ENCODE measurements at regions not wholly inside any gene's neighbourhood (a gene's known extent, or its start where the extent isn't known, plus 50 kb on each side); places are given as distances from the start of the nearest gene placed in this dataset.

DNA sequence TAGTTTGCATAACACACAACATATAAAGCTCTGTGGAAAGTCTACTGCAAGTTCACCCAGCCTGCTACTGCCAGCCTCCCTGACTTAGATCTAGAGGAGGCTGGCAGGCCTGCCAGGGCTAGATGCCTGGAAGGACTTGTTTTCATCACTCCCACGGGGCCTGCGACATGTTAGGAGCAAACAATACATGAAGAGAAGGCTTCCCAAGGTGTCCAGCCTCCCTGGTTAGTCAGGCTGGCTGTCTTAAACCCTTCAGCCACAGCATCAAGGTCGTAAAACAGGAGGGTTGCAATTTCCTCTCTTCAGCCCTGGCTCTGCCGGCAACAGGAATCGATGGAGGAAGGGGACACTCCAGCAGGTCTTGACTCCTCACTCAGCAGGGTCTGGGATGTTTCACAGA, 104.5 kb downstream of the NGF start:
- DNase-seq, result peak in 2 of 3 experiments; percentile 32 to 52

DNA sequence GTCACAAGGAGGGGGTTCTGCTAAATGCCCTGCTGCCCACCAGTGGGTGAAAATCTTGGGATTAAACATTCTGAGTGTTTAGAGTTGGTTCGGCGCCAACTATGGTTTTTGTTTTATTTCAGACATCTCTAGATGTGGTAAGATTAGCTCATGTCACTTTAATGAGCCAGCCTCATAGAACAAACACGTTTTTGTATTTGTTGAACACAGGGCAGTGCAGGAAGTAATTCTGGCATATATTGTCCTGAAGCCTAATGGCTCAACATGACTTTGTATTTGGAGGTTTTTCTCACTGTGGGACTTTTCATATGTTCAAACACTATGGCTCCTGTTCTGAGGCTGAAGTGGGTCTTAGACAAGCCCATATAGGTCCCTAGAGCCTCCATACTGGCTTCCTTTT, 107.8 kb downstream of the NGF start:
- peak in 1 of 3 experiments; percentile 15 for DNase-seq

DNA sequence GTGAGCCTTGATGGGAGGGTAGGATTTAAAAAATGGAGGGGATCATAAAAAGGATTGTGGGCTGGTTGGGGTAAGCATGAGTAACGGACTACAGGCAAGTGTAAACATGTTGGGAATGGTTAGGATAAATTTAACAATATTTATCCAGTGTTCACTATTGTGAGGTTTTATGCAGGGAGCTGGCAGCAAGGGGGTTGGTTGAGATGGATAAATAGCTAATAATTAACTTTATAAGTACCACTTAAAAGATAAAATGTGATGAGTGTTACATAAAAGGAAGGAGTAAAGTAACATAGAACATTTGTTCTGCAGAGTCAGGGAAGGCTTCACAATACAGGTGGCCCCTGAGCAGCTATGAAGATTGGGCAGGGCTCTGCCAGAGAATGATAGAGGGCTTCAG, 109.0 kb downstream of the NGF start:
- DNase-seq, result peak in 2 of 3 experiments; percentile 48 to 72

DNA sequence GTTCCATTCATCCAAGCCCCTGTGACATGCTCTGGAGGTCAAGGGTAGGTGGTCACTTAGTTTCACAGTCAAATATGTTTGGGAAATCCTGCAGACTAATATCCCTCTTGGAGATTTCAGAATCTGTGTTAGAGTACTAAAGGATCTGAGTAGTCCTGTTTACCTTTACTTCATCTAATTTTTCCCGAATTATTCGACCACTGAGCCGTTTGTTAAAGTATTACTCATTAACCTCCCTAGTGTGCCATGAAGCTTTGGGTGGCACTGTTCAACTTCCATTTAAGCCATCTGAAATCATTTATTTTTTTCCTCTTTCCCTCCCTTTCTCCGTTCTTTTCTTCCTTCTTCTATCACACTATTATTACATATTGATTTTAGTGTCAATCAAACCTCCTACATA, 109.9 kb downstream of the NGF start:
- DNase-seq, result no peak

DNA sequence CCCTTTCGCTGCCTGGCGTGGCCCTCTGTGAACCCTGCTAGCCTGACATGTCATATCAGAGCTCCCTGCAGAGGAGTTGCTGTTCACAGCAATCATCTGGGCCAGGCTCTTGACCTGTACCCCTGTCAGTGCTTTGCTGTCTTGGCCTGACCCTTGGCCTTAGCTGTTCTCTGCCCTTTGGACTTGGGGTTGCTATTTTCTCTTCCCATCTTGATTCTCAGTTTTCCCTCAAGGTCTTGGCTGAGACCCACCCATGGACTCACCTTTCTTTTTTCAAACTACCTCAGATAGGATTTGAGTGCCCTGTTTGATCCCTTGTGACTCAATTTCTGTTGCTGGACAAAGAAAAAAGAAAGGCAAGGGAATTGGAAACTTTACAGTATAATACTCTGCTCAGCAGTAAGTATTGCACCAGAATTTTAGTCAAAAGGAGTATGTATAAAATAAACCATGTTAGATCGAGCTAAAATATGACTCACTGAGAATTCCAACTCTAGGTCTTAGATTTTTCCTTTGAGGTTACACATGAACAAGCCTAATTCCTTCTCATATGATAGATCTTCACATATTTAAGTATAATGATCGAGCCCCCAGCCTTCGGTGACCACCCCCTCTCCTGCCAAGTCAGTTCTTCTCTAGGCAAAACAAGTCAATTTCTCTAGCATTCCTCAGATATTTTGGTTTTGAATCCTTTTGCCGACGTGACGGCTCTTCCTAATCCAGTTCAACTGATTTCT, 110.5 kb downstream of the NGF start:
- no peak for DNase-seq

DNA sequence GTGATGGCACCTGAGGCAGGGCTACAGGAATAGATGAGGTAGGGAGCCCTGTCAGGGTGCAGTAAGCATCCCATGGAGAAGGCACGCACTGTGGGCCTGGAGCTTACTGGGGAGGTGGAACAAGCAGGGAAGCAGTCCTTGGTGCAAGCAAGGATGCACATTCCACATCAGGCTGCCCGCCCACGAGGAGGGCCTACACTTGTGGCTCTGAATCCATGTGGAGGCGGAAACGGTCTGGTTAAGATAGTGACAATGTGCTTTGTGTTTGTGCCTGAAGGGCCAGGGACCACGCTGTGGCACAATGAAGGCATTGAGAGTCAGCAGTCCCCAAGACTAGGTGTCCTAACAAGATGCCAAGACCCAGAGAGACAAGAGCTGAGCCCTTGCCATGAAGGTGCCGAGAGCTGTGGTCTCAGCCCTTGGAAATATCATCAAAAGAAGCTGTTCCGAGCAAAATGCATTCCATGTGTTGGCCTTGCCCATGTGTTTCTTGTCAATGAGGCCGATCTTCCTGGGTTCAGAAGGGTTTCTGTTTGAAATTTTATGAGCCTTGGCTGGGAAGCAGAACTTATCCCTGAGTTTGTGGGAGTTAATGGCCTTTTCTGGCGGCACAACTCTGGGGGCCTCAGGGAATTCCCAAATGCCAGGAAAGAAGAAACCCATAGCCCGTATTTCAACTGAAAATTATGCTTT, 111.9 kb downstream of the NGF start:
- DNase-seq, result no peak

DNA sequence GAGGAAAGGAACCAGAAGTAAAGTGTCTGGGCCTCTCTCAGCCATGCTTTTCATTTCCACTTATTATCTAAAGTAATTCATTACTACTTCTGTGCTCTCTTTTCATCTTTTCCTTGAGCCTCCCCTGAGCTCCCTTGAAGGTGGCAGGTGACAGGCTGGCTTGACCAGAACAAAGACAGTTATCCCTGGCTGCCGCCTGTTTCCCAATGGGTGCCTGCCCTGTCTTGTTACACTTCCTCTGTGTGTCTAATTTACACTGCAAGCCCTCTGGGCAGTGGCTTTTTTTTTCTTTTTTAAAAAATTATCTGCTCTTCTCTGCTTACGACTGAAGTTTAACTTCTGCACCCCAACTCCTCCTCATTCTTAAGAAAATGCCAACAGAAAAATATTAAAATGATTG, 113.4 kb downstream of the NGF start:
- peak in 2 of 3 experiments; percentile 41 to 69 for DNase-seq

DNA sequence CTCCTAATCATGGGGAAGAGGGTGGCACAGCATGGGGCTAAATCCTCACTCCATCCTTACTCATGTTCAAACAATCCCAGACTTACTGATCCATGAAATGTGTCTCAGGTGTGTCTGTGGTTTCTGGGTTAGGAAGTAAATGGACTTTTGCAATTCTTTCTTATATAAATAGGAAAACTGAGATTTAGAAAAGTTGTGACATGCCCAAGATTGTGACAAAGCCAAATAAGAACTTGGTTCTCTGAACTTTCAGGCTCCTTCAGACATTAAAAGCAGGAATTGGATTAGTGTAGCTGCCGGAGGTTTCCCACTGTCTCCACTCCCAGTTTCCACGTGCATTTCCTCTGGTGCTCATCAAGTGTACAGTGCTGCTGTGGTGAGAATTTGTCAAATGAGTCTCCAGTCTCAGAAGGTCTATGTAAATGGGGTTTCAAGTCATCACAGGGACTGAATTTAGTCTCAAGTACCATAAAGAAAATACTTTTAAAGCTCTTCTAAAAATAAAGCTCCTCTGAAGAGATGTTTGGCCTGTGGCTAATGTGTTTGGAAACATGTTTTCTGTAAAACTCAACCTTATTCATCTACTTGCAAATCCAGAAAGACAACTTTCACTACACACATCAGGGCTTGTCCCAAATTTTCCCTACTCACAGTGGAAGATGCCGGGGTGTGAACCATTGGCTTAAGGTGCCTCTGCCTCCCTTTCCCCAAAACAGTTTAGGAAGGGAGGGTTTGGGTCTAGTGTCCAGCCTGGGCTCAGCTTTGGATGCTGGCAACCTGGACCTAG, 115.2 kb downstream of the NGF start:
- peak in 1 of 3 experiments; percentile 56 for DNase-seq

DNA sequence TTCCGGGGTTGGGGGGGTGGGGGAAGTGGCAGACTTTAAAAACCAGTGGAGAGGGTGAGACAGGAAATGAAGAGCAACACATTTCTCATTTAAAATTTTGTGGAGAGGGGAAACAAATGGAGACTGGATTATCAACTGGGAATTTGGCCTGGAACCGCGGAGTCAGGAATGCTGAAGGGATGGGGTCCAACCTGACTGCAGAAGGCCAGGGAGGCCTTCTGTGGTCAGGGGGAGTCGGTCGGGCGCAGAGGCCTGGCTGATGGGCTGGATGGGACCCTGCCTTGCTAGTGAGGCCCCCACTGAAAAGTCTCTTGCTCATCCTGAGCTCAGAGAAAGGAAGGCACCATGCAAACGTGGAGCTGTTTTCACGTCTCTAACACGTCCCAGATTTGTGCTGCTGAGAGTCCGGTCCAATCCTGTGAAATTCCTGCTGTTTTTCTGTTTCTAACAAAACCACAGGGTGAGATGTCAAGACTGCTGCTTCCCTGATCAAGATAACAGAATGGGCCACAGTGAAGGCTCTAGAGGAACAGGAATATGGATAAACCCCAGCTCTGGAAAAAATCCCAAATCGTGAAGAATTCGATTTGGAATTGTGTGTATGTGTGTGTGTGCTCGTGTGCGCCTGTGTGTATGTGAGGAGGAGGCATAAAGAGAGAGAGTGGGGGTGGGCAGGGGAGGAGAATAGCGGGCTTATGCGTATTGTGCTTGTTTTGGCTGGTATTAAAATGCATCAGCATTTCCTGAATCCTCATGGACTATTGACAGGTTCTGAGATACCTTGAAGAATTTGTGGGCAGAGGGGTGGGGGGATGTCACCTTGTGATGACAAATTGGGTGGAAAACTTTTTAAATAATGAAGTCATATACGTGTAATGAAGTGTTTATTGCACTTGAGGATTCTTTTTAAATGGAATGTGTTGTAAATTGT, 117.4 kb downstream of the NGF start:
- DNase-seq, result no peak

DNA sequence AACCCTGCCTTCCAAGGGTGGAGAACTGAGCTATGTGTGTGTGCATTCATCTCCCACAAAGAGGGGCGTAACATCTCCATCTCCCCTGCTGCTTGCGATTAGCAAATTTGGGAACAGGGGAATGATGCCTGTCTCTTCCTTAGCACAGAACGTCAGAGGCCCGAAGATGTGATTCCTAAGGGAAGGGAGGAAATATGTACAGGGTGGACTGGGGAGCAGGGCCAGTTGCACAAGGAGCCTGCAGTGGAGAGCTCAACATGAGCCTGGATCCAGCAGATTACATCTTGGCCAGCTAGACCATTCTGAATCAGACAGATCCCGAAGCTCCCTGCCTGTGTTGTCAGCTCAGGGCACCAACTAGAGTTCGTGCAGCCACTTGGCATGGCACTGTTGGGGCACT, 118.1 kb downstream of the NGF start:
- DNase-seq, result no peak

DNA sequence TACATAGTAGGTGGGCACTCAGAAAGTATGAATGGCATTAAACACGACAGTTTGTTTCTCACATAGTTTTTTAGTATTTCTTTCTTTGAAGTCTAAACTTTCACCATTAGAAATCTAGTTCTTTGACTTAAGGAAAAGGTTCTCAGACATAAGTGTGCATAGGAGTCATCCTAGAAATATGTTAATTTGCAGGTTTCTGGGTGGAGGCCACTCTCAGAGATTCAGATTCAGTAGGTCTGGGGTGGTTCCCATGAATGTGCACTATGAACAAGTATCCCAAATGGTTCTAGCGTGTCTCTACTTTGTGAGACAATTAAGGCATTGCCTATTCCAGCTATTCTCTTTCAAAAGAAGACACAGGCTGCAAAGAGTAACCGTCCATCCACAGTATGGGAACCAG, 119.3 kb downstream of the NGF start:
- no peak for DNase-seq

DNA sequence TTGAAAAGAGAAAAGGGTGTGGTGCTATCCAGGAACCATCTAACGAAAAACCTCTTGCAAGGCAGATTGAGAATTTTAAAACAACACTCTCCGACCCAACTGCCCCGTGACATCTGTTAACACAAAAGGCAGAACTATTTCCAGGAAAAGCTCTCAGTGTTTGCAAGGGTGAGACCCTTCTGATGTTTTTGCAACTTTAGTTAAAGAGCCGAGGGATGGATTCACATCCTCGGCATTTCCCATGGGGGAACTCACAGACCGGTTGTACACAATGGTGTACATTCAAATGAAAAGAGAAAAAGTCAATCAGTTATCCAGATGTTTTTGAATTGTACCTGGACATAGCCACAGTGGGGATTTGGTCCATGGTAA, 120.0 kb downstream of the NGF start:
- no peak for DNase-seq

DNA sequence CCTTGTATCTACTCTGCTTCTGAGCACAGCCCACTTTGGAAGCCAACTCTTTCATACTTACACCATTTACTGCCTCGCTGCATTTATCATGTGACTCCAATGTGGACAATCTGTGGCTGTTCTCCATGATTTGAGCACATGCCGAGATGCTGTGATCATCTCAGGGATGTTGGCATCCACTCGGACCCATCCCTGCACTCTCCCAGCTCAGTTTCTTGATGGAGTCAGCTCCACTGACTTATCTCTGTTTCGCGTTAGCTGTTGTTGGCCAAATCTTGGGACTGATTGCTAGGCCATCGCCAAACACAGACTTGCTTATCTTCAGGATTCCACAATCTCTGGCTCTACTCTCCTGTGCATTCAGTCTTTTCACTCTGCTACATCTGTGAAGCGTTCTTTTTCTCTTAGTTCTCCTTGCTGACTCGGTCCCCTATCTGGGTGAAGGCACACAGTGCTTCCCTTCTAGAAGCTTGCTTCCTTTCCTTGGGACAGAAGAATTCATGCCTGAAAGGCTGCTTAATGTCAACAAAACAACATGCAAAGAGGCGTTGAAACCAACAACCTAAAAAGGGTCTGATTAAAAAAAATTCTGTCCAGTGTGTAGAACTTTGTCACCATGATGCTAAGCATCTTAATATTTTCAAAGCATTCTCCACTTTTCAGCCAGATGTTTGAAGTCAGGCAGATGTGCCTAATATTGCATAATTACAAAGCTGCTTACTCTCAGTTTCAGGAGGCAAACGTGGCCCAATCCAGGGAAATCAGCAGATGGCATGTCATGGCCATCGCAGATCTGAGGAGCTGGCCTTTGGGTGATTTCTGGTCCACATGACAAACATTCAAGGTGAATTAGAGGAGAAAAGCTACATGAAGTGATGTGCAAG, 120.7 kb downstream of the NGF start:
- DNase-seq, result no peak

DNA sequence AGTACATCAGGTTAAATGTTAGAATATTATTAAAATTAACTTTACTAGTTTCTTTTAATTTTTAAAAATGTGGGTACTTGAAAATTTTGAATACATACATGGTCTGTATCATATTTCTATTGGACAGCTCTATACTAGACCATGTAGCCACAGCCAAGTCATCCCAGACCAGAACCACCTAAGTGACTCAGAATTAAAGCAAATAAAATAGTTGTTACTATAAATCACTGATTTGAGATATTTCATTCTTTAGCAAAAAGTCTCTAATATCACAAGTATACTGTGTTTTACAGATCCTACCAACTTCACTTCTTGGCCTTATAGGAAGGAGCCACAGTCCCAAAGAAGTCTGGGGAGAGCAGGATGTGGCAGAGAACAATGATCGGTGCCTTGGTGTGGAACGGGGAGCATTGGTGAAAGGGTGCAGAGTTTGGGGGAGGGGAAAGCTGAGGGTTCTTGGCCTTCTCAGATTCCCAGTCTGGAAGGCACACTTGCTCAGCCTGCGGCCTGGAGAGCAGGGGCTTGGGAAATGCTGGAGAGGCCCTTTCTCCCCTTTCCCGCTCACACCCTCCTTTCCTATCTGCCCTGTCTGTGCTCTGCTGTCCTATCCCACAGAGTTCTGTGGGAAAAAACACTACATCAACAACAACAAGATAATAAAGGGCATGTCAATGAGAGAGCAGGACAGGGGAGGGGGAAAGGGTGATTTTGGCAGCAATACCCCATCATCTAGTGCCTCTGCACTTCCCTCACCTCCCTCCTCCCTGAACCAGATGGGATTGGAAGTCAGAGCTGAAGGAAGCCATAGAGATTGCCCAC, 122.1 kb downstream of the NGF start:
- no peak for DNase-seq

DNA sequence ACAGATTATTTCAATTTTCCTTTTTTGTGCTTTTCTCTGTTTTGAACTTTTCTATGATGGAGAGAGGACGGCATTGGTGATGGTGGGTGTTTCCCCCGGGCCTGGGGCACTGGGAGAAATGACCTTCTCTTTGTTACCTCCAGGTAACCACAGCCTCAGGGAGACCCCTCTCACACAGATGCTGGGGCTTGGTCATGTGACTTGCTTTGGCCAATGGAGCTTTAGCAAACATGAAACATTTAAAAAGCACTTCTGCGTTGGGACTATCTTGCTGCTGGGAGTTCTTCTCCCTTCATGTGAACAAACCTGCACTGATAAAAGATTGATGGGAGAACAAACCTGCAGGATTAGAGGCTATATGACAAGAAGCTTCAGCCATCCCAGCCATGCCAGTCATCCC, 122.9 kb downstream of the NGF start:
- no peak for DNase-seq

DNA sequence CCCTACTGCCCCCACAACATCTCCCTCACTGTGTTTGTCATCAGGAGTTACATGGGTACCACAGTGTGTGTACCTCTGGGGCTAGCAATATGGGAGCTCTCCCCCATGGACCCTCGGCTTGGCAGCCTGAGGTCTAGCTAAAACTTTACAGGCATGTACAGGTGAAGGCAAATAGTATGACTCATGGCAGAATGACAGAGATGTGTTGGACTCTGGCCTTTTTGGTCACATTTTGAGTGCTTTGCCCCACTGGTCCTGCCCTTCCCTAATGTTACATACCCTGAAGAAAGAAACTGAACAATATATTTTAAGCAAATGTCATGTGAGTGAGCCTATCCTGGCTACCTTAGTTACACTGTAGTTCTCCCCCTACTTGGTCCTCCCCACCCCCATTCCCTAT, 124.0 kb downstream of the NGF start:
- DNase-seq, result no peak

DNA sequence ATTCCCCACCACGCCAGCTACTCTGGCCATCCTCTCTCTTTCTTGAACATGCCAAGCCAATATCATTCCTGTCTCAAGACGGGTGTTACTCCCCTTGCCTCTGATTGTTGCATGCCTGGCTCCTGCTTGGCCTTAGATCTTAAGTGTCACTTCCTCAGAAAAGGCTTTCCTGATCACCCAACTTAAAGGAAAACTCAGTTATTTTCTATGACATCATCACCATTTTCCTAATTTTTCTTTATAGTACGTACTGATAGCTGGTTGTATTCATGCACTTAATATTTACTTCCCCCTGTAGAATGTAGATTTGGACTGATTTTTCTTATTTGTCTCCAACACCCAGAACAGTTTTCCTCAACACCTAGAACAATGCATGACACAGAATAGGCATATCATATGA, 123.8 kb upstream of the TSPAN2 start:
- DNase-seq, result no peak

DNA sequence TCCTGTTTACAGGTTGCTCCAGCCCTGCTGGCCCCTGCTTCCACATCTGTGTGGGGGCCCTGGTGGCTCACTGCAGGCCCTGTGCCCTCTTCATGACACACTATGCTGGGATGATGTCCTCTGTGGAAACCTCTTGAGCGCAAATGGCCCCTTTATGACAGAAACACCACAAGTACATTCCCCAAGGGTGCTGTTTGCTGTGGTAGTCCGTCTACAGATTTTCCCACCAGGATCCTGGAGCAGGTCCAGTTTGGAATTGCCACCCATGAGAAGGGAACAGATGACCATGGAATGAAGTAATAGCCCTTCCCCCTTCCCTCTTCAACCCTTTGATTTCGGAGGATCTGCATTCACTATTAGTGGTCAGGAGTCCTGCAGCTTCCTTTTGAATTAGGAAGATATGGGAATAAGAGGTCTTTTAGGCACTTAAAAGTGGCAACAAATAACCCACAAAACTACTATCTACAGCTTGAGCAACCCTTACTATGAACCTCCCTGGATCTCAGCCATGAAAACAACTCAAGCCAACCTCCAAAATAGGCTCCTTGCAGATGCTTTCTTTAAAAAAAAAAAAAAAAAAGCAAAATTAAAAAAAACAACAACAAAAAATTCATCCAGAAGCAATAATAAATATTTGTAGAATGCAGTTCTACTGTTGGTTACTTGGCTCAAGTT, 121.9 kb upstream of the TSPAN2 start:
- DNase-seq, result peak in 1 of 3 experiments; percentile 15

DNA sequence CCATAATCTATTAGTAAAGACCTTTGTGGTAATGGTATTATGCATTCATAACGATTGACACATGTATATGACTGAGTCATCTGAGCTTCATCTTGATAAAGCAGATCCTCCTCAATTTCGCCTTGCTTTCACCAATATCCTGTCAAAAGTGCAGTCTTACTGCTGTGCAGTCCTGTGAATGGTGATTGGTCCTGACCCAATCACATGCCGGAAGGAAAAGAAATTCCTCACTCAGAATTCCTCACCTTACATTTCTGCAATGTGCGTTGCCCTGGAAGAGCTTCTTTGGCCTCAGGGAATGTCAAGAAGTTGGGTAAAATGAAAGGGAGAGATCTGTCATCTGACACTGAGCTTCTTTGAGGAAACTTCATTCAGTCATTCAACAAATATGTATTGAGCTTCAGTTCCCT, 121.0 kb upstream of the TSPAN2 start:
- DNase-seq, result no peak

DNA sequence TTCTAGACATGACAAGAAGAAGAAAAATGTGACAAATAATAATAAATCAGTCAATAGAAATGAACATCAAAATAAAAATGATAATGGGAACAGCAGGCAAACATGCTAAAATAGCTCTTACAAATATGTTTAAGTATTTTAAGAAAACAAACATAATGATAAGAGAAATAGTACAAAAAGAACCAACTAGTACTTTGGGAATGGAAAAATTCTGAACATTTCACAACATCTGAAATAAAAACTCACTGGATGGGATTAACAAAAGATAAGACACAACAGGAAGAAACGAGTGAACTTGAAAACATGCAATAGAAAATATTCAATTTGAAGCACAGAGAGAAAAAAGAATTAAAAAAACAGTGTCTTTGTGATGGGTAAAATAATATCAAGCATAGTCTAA, 115.2 kb upstream of the TSPAN2 start:
- no peak for DNase-seq

Data from NCI-H1417 (cell line).